Caco-2 (cell line): ENCODE measurements at regions not wholly inside any gene's neighbourhood (a gene's known extent, or its start where the extent isn't known, plus 50 kb on each side); places are given as distances from the start of the nearest gene placed in this dataset.

Experiments
- BruUV-seq: library from RNA; stranded (reverse); fragments of 400-500 nt; replicated peaks from 2 replicates; lab custom pipeline; 2021; lab: Mats Ljungman, UMichigan
- CTCF ChIA-PET: fragments of 300-600 bp; sonication (Branson Sonifier 250); formaldehyde crosslinking; loops from one replicate; lab custom pipeline; 2022; ENCODE audit warnings: antibody characterized with exemption; lab: Charles Lee
- POLR2A ChIA-PET: fragments of 300-600 bp; sonication (Branson Sonifier 250); formaldehyde crosslinking; loops from one replicate; lab custom pipeline; 2022; ENCODE audit warnings: antibody characterized with exemption; lab: Charles Lee
- DNase-seq, 2 experiments: peaks; one replicate each; pipeline versions ENCODE4 v3.0.0 to v3.0.0-alpha.2; 2020 to 2022
- H3K27me3 ChIP-seq: replicated peaks from 2 replicates; pipeline ENCODE4 v1.6.0; 2011; ENCODE audit warnings: low read length; ENCODE audit not compliant: control insufficient read depth, insufficient read depth
- H3K36me3 ChIP-seq: 2 replicates; pipeline ENCODE4 v1.5.1; 2011; ENCODE audit warnings: low read length; ENCODE audit not compliant: control insufficient read depth, insufficient read depth
- H3K4me1 ChIP-seq: fragments of 250-450 bp; sonication (Bioruptor Pico); 2 replicates; pipeline ENCODE4 v1.5.1; 2020; ENCODE audit warnings: mild to moderate bottlenecking
- H3K4me3 ChIP-seq: 2 replicates; pipeline ENCODE4 v1.5.1; 2011; ENCODE audit warnings: low read depth, mild to moderate bottlenecking, control low read depth, low read length
- H3K9me3 ChIP-seq: fragments of 250-450 bp; sonication (Bioruptor Pico); 2 replicates; pipeline ENCODE4 v1.5.1; 2020; ENCODE audit warnings: mild to moderate bottlenecking, moderate library complexity
- H3K27ac Mint-ChIP-seq: one replicate; pipeline ENCODE4 v1.8.0; 2022; ENCODE audit warnings: mixed read lengths; ENCODE audit not compliant: unreplicated experiment
- H3K27me3 Mint-ChIP-seq: one replicate; pipeline ENCODE4 v1.8.0; 2022; ENCODE audit warnings: mixed read lengths; ENCODE audit not compliant: insufficient read depth, unreplicated experiment
- H3K36me3 Mint-ChIP-seq: one replicate; pipeline ENCODE4 v1.8.0; 2022; ENCODE audit warnings: mild to moderate bottlenecking, mixed read lengths; ENCODE audit not compliant: insufficient read depth, unreplicated experiment
- H3K4me1 Mint-ChIP-seq: one replicate; pipeline ENCODE4 v1.8.0; 2022; ENCODE audit warnings: low read depth, mixed read lengths; ENCODE audit not compliant: unreplicated experiment
- H3K4me3 Mint-ChIP-seq: one replicate; pipeline ENCODE4 v1.8.0; 2022; ENCODE audit warnings: mild to moderate bottlenecking, moderate library complexity, mixed read lengths; ENCODE audit not compliant: unreplicated experiment
- H3K9me3 Mint-ChIP-seq: one replicate; pipeline ENCODE4 v1.8.0; 2022; ENCODE audit warnings: mixed read lengths; ENCODE audit not compliant: unreplicated experiment
- CTCF ChIP-seq, 2 experiments: fragments of 200-600 bp in 1 of 2; IDR thresholded peaks; 1 replicate in 1 of 2; 2 replicates in 1 of 2; pipeline versions ENCODE4 v1.5.1 to v1.8.0; 2011 to 2022; ENCODE audit warnings: antibody characterized with exemption in 1 of 2, control low read depth in 1 of 2, inconsistent platforms in 1 of 2, low read depth in 1 of 2, low read length in 1 of 2, mild to moderate bottlenecking in 1 of 2, moderate library complexity in 1 of 2; ENCODE audit not compliant: insufficient read depth in 1 of 2, severe bottlenecking in 1 of 2, unreplicated experiment in 1 of 2
- intact Hi-C: fragments of 100-400 bp; cut with micrococcal nuclease; formaldehyde crosslinking; loops from one replicate; pipeline ENCODE4 v1.10.0; 2022; ENCODE audit not compliant: unreplicated experiment

- no peak for DNase-seq
- no peak for TF ChIP-seq CTCF (IDR thresholded peaks at IDR 0.05; ENCODE audit: insufficient read depth in 1 of 2, low read depth in 1 of 2, low read length in 1 of 2, severe bottlenecking in 1 of 2, unreplicated experiment in 1 of 2)
Measured at GRCh38 chr6:98548301-98548700, 286.1 kb upstream of the POU3F2 start.

GRCh38 chr6:98560418-98560817 is 274.0 kb upstream of the POU3F2 start:
- Histone ChIP-seq H3K4me1 (no peaks in the 10 kb centered on the region), H3K27me3 (no peaks in the 10 kb centered on the region), H3K36me3 (no peaks in the 10 kb centered on the region), H3K9me3 (no peaks in the 10 kb centered on the region), H3K4me3 (no peak overlapping the region)
- Mint-ChIP-seq H3K36me3 (no peaks in the 10 kb centered on the region), H3K9me3 (no peaks in the 10 kb centered on the region), H3K4me1 (no peaks in the 10 kb centered on the region), H3K27me3 (peaks cover 16% of the 10 kb centered on the region), H3K27ac (no peak overlapping the region), H3K4me3 (no peak overlapping the region)
- POLR2A ChIA-PET = no interaction called here
- CTCF ChIA-PET = no interaction called here
- BruUV-seq = no TSS peak
- TF ChIP-seq CTCF (IDR thresholded peaks at IDR 0.05; ENCODE audit: insufficient read depth in 1 of 2, low read depth in 1 of 2, low read length in 1 of 2, severe bottlenecking in 1 of 2, unreplicated experiment in 1 of 2) = no peak
- intact Hi-C loops = no loop called here
- DNase-seq = no peak

More at GRCh38 chr6:98548301-98548700, 286.1 kb upstream of the POU3F2 start:
- H3K9me3 ChIP-seq = no peaks in the 10 kb centered on the region
- BruUV-seq = no TSS peak
- ChIA-PET CTCF (no interaction called here), POLR2A (no interaction called here)
- Mint-ChIP-seq H3K4me1 (no peaks in the 10 kb centered on the region), H3K9me3 (no peaks in the 10 kb centered on the region), H3K27me3 (peaks cover 8% of the 10 kb centered on the region), H3K36me3 (no peaks in the 10 kb centered on the region), H3K4me3 (no peak overlapping the region), H3K27ac (no peak overlapping the region)
- no peaks in the 10 kb centered on the region for H3K4me1 ChIP-seq
- intact Hi-C loops = no loop called here
- H3K36me3 ChIP-seq = no peaks in the 10 kb centered on the region
- H3K27me3 ChIP-seq = no peaks in the 10 kb centered on the region
- H3K4me3 ChIP-seq = no peak overlapping the region

- Histone ChIP-seq H3K4me1 (no peaks in the 10 kb centered on the region), H3K4me3 (no peak overlapping the region), H3K27me3 (no peaks in the 10 kb centered on the region), H3K9me3 (no peaks in the 10 kb centered on the region), H3K36me3 (no peaks in the 10 kb centered on the region)
- ChIA-PET CTCF (no interaction called here), POLR2A (no interaction called here)
- H3K36me3 Mint-ChIP-seq = no peaks in the 10 kb centered on the region
- no peak overlapping the region for H3K4me3 Mint-ChIP-seq
- no peaks in the 10 kb centered on the region for H3K4me1 Mint-ChIP-seq
- no peak for TF ChIP-seq CTCF (IDR thresholded peaks at IDR 0.05; ENCODE audit: insufficient read depth in 1 of 2, low read depth in 1 of 2, low read length in 1 of 2, severe bottlenecking in 1 of 2, unreplicated experiment in 1 of 2)
- H3K9me3 Mint-ChIP-seq = no peaks in the 10 kb centered on the region
- peaks cover 16% of the 10 kb centered on the region for H3K27me3 Mint-ChIP-seq
- no peak for DNase-seq
- intact Hi-C loops = no loop called here
- H3K27ac Mint-ChIP-seq = no peak overlapping the region
- no TSS peak for BruUV-seq
Measured at GRCh38 chr6:98560841-98561240, 273.5 kb upstream of the POU3F2 start.
